ENCODE measurements at regions not wholly inside any gene's neighbourhood (a gene's known extent, or its start where the extent isn't known, plus 50 kb on each side); places are given as distances from the start of the nearest gene placed in this dataset.

DNA sequence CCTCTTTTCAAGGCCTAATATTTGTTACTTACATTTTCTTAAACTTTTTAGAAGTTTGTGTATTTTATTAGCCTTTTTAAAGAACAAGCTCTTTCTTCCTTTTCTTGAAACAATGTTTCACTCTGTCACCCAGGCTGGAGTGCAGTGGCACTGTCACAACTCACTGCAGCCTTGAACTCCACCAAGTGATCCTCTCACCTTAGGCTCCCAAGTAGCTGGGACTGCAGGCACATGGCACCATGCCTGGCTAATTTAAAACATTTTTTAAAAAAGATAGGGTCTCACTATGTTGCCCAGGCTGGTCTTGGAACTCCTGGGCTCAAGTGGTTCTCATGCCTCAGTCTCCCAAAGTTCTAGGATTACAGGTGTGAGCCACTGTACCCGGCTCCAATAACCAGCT lies 192.2 kb upstream of the SPRY2 start:
- intact Hi-C loops (cut with micrococcal nuclease; ENCODE audit: unreplicated experiment) (no loop called here), in situ Hi-C loops (cut with MboI) (no loop called here)
- no peaks in the 10 kb centered on the region for H4K20me1 ChIP-seq (ENCODE audit: control insufficient read depth, insufficient read depth)
- 41% methylated on average over 1 of the region's 1 CpG for WGBS (ENCODE audit: insufficient coverage, insufficient replicate concordance, low lambda C conversion rate, missing lambda C conversion rate)
- no peak for FAIRE-seq
- H3K9ac ChIP-seq (ENCODE audit: control insufficient read depth, insufficient read depth, low read length), result no peak overlapping the region
- H3K79me2 ChIP-seq (ENCODE audit: control insufficient read depth, insufficient read depth, low read length), result no peaks in the 10 kb centered on the region
- no TSS peak for BruUV-seq (replicated peaks)
- H2AFZ ChIP-seq (ENCODE audit: control insufficient read depth, low read depth, low read length), result no peak overlapping the region
- DNase-seq (ENCODE audit: low read depth, low spot score), result no peak
- no peaks in the 10 kb centered on the region for H3K27me3 ChIP-seq (replicated peaks in 1 of 2; ENCODE audit: control insufficient read depth in 2 of 2, insufficient read depth in 2 of 2, low read length in 1 of 2)
- ChIA-PET RAD21 (ENCODE audit: unreplicated experiment) (interaction anchor here (0.5 to 2.0 kb wide), 8 partner anchors 10 to 484 kb away, joined by 3 to 5 read pairs (median 3); no protein-coding TSS in a partner anchor), CTCF (interaction anchor here (0.6 to 3.6 kb wide), 2 partner anchors 10 to 694 kb away, joined by 5 to 16 read pairs; no protein-coding TSS in a partner anchor), SMC1A (ENCODE audit: uncharacterized antibody, unreplicated experiment) (interaction anchor here (0.7 to 5.3 kb wide), 10 partner anchors 8 to 147 kb away, joined by 3 to 68 read pairs (median 3); no protein-coding TSS in a partner anchor), POLR2A (interaction anchor here (0.6 to 1.7 kb wide), 3 partner anchors 12 to 863 kb away, joined by 3 to 5 read pairs (median 3); no protein-coding TSS in a partner anchor)
- ATAC-seq, result no peak
- no peaks in the 10 kb centered on the region for H3K36me3 ChIP-seq (ENCODE audit: control insufficient read depth in 2 of 2, insufficient read depth in 2 of 2, low read length in 1 of 2)
- H3K4me2 ChIP-seq (ENCODE audit: control insufficient read depth, insufficient read depth), result no peak overlapping the region
- H3K27ac ChIP-seq (ENCODE audit: control insufficient read depth, insufficient read depth), result no peak overlapping the region
- no peaks in the 10 kb centered on the region for H3K4me1 ChIP-seq (ENCODE audit: control insufficient read depth, insufficient read depth, low read length)
- TF ChIP-seq, protein P1, sequence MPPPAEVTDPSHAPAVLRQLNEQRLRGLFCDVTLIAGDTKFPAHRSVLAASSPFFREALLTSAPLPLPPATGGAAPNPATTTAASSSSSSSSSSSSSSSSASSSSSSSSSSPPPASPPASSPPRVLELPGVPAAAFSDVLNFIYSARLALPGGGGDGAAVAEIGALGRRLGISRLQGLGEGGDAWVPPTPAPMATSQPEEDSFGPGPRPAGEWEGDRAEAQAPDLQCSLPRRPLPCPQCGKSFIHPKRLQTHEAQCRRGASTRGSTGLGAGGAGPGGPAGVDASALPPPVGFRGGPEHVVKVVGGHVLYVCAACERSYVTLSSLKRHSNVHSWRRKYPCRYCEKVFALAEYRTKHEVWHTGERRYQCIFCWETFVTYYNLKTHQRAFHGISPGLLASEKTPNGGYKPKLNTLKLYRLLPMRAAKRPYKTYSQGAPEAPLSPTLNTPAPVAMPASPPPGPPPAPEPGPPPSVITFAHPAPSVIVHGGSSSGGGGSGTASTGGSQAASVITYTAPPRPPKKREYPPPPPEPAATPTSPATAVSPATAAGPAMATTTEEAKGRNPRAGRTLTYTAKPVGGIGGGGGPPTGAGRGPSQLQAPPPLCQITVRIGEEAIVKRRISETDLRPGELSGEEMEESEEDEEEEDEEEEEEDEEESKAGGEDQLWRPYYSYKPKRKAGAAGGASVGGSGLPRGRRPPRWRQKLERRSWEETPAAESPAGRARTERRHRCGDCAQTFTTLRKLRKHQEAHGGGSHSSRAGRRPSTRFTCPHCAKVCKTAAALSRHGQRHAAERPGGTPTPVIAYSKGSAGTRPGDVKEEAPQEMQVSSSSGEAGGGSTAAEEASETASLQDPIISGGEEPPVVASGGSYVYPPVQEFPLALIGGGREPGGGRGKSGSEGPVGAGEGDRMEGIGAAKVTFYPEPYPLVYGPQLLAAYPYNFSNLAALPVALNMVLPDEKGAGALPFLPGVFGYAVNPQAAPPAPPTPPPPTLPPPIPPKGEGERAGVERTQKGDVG (CRISPR knock-in tag; IDR thresholded peaks at IDR 0.05), result no peak
- TF ChIP-seq SMAD5 (IDR thresholded peaks at IDR 0.05; ENCODE audit: low read depth) (no peak), BMI1 (IDR thresholded peaks at IDR 0.05; ENCODE audit: borderline replicate concordance) (no peak), NFIC (IDR thresholded peaks at IDR 0.05; ENCODE audit: low read depth, low read length) (no peak), NFXL1 (IDR thresholded peaks at IDR 0.05; ENCODE audit: borderline replicate concordance) (no peak), NR2C2 (IDR thresholded peaks at IDR 0.05; ENCODE audit: borderline replicate concordance, control insufficient read depth, insufficient read length, low read depth) (no peak), STAT3 (IDR thresholded peaks at IDR 0.05; ENCODE audit: low read depth, low read length) (no peak), KDM1A (IDR thresholded peaks at IDR 0.05; ENCODE audit: borderline replicate concordance) (no peak), MTA2 (IDR thresholded peaks at IDR 0.05; ENCODE audit: low read depth) (no peak), STAT1 (conservative IDR thresholded peaks at IDR 0.05) (no peak)
- TF ChIP-seq, protein P2, sequence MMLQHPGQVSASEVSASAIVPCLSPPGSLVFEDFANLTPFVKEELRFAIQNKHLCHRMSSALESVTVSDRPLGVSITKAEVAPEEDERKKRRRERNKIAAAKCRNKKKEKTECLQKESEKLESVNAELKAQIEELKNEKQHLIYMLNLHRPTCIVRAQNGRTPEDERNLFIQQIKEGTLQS (IDR thresholded peaks at IDR 0.05; ENCODE audit: borderline replicate concordance, extremely low read depth, low read depth, low read length), result no peak
- no peaks in the 10 kb centered on the region for H3K9me3 ChIP-seq (replicated peaks; ENCODE audit: control insufficient read depth, insufficient read depth, low read length)
- no peak overlapping the region for H3K4me3 ChIP-seq

Measured in GM12878 (cell line).